ENCODE measurements at regions not wholly inside any gene's neighbourhood (a gene's known extent, or its start where the extent isn't known, plus 50 kb on each side); places are given as distances from the start of the nearest gene placed in this dataset.

DNA sequence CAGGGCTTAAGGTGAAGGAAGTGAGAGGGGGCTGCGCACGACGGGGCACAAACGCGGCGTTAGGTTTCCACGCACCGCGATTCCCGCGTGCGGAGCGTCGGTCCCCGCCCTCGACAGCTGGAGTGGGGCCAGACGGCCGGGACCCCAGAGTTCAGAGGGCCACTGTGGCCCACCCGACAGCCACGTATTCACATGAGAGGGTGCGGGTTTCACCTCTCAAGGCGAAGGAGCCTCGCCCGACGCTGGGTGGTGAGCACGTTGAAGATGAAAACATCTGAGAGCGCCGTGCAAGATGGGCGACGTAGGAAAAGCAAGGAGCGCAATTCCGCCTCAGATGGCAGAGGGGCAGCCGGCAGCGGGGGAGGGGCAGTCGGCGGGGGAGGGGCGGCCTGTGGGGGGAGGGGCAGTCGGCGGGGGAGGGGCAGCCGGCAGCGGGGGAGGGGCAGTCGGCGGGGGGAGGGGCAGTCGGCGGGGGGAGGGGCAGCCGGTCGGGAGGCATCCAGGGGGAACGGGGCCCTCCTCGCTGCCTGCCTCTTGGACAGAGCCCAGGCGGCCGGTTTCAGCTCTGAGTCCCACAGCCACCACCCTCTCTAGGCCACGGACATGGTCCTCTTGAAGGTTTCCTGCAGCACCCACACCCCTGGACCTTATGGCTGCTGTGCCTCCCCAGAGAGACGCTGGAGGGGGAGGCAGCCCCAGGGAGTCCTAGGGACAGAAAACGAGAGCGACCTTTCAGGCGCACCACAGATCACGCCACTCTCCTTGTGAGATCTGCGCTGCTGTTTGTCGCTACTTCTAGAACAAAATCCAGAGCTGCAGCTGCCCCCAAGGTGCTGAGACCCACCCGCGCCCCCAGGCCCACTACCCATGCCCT lies 113.7 kb downstream of the DLL1 start:
- TF ChIP-seq EZH2 (IDR thresholded peaks at IDR 0.05; ENCODE audit: insufficient read depth, poor library complexity, severe bottlenecking) = no peak
- TF ChIP-seq EZH2phosphoT487 (IDR thresholded peaks at IDR 0.05; ENCODE audit: insufficient read depth, low read depth) = no peak
